ENCODE measurements at regions not wholly inside any gene's neighbourhood (a gene's known extent, or its start where the extent isn't known, plus 50 kb on each side); places are given as distances from the start of the nearest gene placed in this dataset.
A peak's percentile ranks its signal among the peaks of the same experiment; 100 is the strongest.

DNA sequence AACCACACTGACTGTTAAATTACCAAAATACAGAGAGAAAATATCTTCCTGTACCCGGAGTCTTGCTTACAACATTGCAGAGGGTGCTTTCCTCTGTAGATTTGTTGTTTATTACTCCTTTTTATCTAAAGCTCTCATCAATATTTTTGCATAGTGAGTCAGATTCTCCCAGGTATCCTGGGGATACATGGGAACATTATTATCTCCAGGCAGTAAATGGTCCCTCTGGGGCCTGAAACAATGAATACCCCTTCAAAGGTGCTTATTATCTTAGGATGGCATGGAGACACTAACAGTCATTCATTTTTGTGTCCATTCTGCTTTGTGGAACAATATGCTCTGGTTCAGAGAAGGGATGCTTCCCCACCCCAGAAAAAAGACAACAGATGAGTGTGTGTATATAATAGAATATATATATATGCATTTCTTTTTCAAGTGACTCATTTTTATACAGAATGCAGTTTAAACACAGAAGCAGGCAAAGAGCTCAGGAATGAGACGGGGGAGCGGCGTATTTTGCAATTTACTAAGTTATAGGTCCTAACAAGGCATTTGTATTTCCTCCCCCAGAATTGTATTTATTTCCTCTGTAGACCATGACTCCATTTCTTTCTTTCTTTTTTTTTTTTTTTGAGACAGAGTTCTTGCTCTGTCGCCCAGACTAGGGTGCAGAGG lies 424.8 kb upstream of the ZEB2 start (continued):
- TF ChIP-seq, protein P1, sequence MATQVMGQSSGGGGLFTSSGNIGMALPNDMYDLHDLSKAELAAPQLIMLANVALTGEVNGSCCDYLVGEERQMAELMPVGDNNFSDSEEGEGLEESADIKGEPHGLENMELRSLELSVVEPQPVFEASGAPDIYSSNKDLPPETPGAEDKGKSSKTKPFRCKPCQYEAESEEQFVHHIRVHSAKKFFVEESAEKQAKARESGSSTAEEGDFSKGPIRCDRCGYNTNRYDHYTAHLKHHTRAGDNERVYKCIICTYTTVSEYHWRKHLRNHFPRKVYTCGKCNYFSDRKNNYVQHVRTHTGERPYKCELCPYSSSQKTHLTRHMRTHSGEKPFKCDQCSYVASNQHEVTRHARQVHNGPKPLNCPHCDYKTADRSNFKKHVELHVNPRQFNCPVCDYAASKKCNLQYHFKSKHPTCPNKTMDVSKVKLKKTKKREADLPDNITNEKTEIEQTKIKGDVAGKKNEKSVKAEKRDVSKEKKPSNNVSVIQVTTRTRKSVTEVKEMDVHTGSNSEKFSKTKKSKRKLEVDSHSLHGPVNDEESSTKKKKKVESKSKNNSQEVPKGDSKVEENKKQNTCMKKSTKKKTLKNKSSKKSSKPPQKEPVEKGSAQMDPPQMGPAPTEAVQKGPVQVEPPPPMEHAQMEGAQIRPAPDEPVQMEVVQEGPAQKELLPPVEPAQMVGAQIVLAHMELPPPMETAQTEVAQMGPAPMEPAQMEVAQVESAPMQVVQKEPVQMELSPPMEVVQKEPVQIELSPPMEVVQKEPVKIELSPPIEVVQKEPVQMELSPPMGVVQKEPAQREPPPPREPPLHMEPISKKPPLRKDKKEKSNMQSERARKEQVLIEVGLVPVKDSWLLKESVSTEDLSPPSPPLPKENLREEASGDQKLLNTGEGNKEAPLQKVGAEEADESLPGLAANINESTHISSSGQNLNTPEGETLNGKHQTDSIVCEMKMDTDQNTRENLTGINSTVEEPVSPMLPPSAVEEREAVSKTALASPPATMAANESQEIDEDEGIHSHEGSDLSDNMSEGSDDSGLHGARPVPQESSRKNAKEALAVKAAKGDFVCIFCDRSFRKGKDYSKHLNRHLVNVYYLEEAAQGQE (tag by site-specific recombination; IDR thresholded peaks at IDR 0.05): no peak
- no peak for TF ChIP-seq ZNF202 (tag by site-specific recombination; IDR thresholded peaks at IDR 0.05; ENCODE audit: borderline replicate concordance)
- TF ChIP-seq ZNF341 (tag by site-specific recombination; IDR thresholded peaks at IDR 0.05; ENCODE audit: low read depth): no peak

DNA sequence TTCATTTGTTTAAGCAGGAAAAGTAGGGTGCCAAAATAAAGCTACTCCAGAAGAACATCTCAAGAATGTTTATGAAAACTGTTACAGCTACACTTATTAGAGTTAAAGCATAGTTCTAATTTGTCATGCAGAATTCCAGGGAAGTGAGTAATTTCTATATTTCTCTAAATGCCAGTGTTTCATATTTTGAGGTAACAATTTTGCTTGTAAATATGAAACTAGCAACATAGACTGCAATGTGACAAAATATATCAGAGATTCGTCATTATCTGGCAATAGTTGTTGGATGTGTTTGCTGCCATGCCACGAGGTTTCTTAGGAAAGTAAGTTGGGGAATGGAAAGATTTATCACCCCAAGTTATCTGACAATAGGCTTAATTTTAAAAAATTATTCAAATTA lies 424.1 kb upstream of the ZEB2 start:
- Histone ChIP-seq H3K36me3 (ENCODE audit: control insufficient read depth in 2 of 2, insufficient read depth in 1 of 2, low read length in 2 of 2) (no peaks in the 10 kb centered on the region), H3K4me1 (ENCODE audit: control insufficient read depth, insufficient read depth, low read length) (peaks cover 6% of the 10 kb centered on the region), H3K9me3 (ENCODE audit: control insufficient read depth, insufficient read depth, low read depth, low read length) (no peaks in the 10 kb centered on the region), H3K27ac (ENCODE audit: extremely low read depth, low read depth, low read length) (no peak overlapping the region), H3K4me3 (ENCODE audit: low read depth, low read length) (no peak overlapping the region)
- ChIA-PET CTCF (no interaction called here), POLR2A (no interaction called here)
- TF ChIP-seq, protein P2, sequence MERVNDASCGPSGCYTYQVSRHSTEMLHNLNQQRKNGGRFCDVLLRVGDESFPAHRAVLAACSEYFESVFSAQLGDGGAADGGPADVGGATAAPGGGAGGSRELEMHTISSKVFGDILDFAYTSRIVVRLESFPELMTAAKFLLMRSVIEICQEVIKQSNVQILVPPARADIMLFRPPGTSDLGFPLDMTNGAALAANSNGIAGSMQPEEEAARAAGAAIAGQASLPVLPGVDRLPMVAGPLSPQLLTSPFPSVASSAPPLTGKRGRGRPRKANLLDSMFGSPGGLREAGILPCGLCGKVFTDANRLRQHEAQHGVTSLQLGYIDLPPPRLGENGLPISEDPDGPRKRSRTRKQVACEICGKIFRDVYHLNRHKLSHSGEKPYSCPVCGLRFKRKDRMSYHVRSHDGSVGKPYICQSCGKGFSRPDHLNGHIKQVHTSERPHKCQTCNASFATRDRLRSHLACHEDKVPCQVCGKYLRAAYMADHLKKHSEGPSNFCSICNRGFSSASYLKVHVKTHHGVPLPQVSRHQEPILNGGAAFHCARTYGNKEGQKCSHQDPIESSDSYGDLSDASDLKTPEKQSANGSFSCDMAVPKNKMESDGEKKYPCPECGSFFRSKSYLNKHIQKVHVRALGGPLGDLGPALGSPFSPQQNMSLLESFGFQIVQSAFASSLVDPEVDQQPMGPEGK (tag by site-specific recombination; IDR thresholded peaks at IDR 0.05): no peak
- TF ChIP-seq OSR2 (tag by site-specific recombination; IDR thresholded peaks at IDR 0.05) (no peak), ZFP37 (tag by site-specific recombination; IDR thresholded peaks at IDR 0.05) (no peak), ZEB2 (tag by site-specific recombination; IDR thresholded peaks at IDR 0.05) (no peak), ZNF221 (tag by site-specific recombination; IDR thresholded peaks at IDR 0.05; ENCODE audit: borderline replicate concordance) (no peak)
- TF ChIP-seq, protein P3, sequence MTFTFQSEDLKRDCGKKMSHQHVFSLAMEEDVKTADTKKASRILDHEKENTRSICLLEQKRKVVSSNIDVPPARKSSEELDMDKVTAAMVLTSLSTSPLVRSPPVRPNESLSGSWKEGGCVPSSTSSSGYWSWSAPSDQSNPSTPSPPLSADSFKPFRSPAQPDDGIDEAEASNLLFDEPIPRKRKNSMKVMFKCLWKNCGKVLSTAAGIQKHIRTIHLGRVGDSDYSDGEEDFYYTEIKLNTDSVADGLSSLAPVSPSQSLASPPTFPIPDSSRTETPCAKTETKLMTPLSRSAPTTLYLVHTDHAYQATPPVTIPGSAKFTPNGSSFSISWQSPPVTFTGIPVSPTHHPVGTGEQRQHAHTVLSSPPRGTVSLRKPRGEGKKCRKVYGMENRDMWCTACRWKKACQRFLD (tag by site-specific recombination; IDR thresholded peaks at IDR 0.05): no peak
- TF ChIP-seq, protein P4, sequence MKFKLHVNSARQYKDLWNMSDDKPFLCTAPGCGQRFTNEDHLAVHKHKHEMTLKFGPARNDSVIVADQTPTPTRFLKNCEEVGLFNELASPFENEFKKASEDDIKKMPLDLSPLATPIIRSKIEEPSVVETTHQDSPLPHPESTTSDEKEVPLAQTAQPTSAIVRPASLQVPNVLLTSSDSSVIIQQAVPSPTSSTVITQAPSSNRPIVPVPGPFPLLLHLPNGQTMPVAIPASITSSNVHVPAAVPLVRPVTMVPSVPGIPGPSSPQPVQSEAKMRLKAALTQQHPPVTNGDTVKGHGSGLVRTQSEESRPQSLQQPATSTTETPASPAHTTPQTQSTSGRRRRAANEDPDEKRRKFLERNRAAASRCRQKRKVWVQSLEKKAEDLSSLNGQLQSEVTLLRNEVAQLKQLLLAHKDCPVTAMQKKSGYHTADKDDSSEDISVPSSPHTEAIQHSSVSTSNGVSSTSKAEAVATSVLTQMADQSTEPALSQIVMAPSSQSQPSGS (tag by site-specific recombination; IDR thresholded peaks at IDR 0.05; ENCODE audit: low read depth): no peak

DNA sequence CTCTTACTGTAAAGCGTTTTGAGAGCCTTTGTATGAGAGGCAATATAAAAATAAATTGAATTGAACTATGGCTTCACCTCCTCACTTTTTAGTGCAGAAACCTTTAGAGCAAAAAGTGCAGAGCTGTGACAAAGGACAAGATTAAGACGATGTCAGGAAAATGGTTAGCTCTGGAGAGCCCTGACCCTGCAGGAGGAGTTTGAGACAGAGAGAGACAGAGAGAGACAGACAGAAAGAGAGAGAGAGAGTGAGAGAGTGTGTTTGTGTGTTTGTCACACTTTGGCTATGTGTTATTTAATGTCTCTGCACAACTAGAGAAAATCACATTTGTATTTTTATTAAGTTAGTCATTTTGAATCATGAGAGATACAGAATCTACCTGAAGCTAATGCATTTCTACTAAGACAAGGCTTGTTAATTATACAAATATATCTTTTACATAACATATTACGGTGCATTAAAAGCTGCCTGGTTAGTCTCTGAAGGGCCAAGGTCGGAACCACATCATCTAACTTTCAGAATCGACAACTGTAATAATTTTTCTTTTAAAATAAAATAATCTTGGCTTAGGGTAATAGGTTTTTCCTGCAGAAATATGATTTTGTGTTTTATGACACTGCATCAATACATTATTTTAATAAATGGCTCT lies 423.5 kb upstream of the ZEB2 start:
- ChIA-PET CTCF (no interaction called here), POLR2A (no interaction called here)
- Histone ChIP-seq H3K4me1 (ENCODE audit: control insufficient read depth, insufficient read depth, low read length) (peaks cover 6% of the 10 kb centered on the region), H3K36me3 (ENCODE audit: control insufficient read depth in 2 of 2, insufficient read depth in 1 of 2, low read length in 2 of 2) (no peaks in the 10 kb centered on the region), H3K27ac (ENCODE audit: extremely low read depth, low read depth, low read length) (no peak overlapping the region), H3K4me3 (ENCODE audit: low read depth, low read length) (no peak overlapping the region), H3K9me3 (ENCODE audit: control insufficient read depth, insufficient read depth, low read depth, low read length) (no peaks in the 10 kb centered on the region)
- TF ChIP-seq ZNF596 (tag by site-specific recombination; IDR thresholded peaks at IDR 0.05) (peak; percentile 65), ZNF558 (tag by site-specific recombination; IDR thresholded peaks at IDR 0.05) (no peak)

Data from HEK293 (cell line).